Skeletal muscle satellite cell (primary cell): ENCODE measurements at regions not wholly inside any gene's neighbourhood (a gene's known extent, or its start where the extent isn't known, plus 50 kb on each side); places are given as distances from the start of the nearest gene placed in this dataset.

Source experiments
- H3K27me3 ChIP-seq: 2 replicates; pipeline ENCODE4 v1.7.0; 2013; ENCODE audit warnings: low read length; ENCODE audit not compliant: control insufficient read depth, insufficient read depth
- H3K36me3 ChIP-seq: 2 replicates; pipeline ENCODE4 v1.7.0; 2013; ENCODE audit warnings: mild to moderate bottlenecking, control low read depth, low read length; ENCODE audit not compliant: insufficient read depth
- H3K4me1 ChIP-seq: 2 replicates; pipeline ENCODE4 v1.7.0; 2013; ENCODE audit warnings: low read length; ENCODE audit not compliant: control insufficient read depth, insufficient read depth
- H3K4me2 ChIP-seq: 2 replicates; pipeline ENCODE4 v1.7.0; 2013; ENCODE audit warnings: mild to moderate bottlenecking, low read length
- H3K4me3 ChIP-seq: 2 replicates; pipeline ENCODE4 v1.7.0; 2013; ENCODE audit warnings: low read length
- H3K9ac ChIP-seq: 2 replicates; pipeline ENCODE4 v1.7.0; 2013; ENCODE audit warnings: mild to moderate bottlenecking, low read depth, low read length, moderate library complexity
- H3K9me3 ChIP-seq: replicated peaks from 2 replicates; pipeline ENCODE4 v1.7.0; 2013; ENCODE audit warnings: mild to moderate bottlenecking, control low read depth, low read length

GRCh38 chr12:30269496-30269895 lies 426.2 kb downstream of the IPO8 start:
- H3K4me2 ChIP-seq: no peak overlapping the region
- no peaks in the 10 kb centered on the region for H3K9me3 ChIP-seq
- H3K4me3 ChIP-seq: no peak overlapping the region
- H3K4me1 ChIP-seq: no peaks in the 10 kb centered on the region
- H3K36me3 ChIP-seq: no peaks in the 10 kb centered on the region
- no peak overlapping the region for H3K9ac ChIP-seq
- H3K27me3 ChIP-seq: no peaks in the 10 kb centered on the region

- Histone ChIP-seq H3K9me3 (no peaks in the 10 kb centered on the region), H3K4me3 (no peak overlapping the region), H3K36me3 (no peaks in the 10 kb centered on the region), H3K9ac (no peak overlapping the region), H3K27me3 (no peaks in the 10 kb centered on the region), H3K4me1 (no peaks in the 10 kb centered on the region), H3K4me2 (no peak overlapping the region)
Observed at GRCh38 chr12:30268041-30268440, 427.6 kb downstream of the IPO8 start.

GRCh38 chr12:30263434-30263833 lies 432.2 kb downstream of the IPO8 start:
- no peaks in the 10 kb centered on the region for H3K36me3 ChIP-seq
- H3K4me3 ChIP-seq: no peak overlapping the region
- no peaks in the 10 kb centered on the region for H3K27me3 ChIP-seq
- H3K9me3 ChIP-seq: no peaks in the 10 kb centered on the region
- no peaks in the 10 kb centered on the region for H3K4me1 ChIP-seq
- no peak overlapping the region for H3K9ac ChIP-seq
- no peak overlapping the region for H3K4me2 ChIP-seq

GRCh38 chr12:30257618-30258017 lies 438.1 kb downstream of the IPO8 start:
- Histone ChIP-seq H3K9me3 (no peaks in the 10 kb centered on the region), H3K36me3 (no peaks in the 10 kb centered on the region), H3K4me3 (no peak overlapping the region), H3K4me1 (no peaks in the 10 kb centered on the region), H3K9ac (no peak overlapping the region), H3K27me3 (no peaks in the 10 kb centered on the region), H3K4me2 (no peak overlapping the region)

GRCh38 chr12:30251546-30251945 lies 444.1 kb downstream of the IPO8 start:
- H3K4me3 ChIP-seq: no peak overlapping the region
- no peak overlapping the region for H3K9ac ChIP-seq
- no peaks in the 10 kb centered on the region for H3K4me1 ChIP-seq
- no peaks in the 10 kb centered on the region for H3K27me3 ChIP-seq
- H3K4me2 ChIP-seq: no peak overlapping the region
- H3K9me3 ChIP-seq: no peaks in the 10 kb centered on the region
- no peaks in the 10 kb centered on the region for H3K36me3 ChIP-seq

- no peaks in the 10 kb centered on the region for H3K27me3 ChIP-seq
- H3K36me3 ChIP-seq: no peaks in the 10 kb centered on the region
- H3K4me3 ChIP-seq: no peak overlapping the region
- no peaks in the 10 kb centered on the region for H3K9me3 ChIP-seq
- no peak overlapping the region for H3K9ac ChIP-seq
- H3K4me1 ChIP-seq: no peaks in the 10 kb centered on the region
- no peak overlapping the region for H3K4me2 ChIP-seq
Observed at GRCh38 chr12:30243426-30243825, 452.2 kb downstream of the IPO8 start.

GRCh38 chr12:30219047-30219446 lies 435.3 kb upstream of the TMTC1 start:
- Histone ChIP-seq H3K4me2 (no peak overlapping the region), H3K9ac (no peak overlapping the region), H3K4me1 (no peaks in the 10 kb centered on the region), H3K36me3 (no peaks in the 10 kb centered on the region), H3K4me3 (no peak overlapping the region), H3K9me3 (no peaks in the 10 kb centered on the region), H3K27me3 (peaks cover 3% of the 10 kb centered on the region)

GRCh38 chr12:30218073-30218472 lies 434.3 kb upstream of the TMTC1 start:
- H3K4me1 ChIP-seq: no peaks in the 10 kb centered on the region
- H3K36me3 ChIP-seq: no peaks in the 10 kb centered on the region
- H3K4me2 ChIP-seq: no peak overlapping the region
- no peaks in the 10 kb centered on the region for H3K9me3 ChIP-seq
- no peak overlapping the region for H3K9ac ChIP-seq
- H3K4me3 ChIP-seq: no peak overlapping the region
- H3K27me3 ChIP-seq: no peaks in the 10 kb centered on the region

- Histone ChIP-seq H3K4me3 (no peak overlapping the region), H3K9me3 (no peaks in the 10 kb centered on the region), H3K36me3 (no peaks in the 10 kb centered on the region), H3K27me3 (no peaks in the 10 kb centered on the region), H3K4me1 (no peaks in the 10 kb centered on the region), H3K9ac (no peak overlapping the region), H3K4me2 (no peak overlapping the region)
Observed at GRCh38 chr12:30213166-30213565, 429.4 kb upstream of the TMTC1 start.

GRCh38 chr12:30211743-30212142 lies 428.0 kb upstream of the TMTC1 start:
- no peak overlapping the region for H3K4me2 ChIP-seq
- no peak overlapping the region for H3K9ac ChIP-seq
- H3K4me3 ChIP-seq: no peak overlapping the region
- no peaks in the 10 kb centered on the region for H3K4me1 ChIP-seq
- no peaks in the 10 kb centered on the region for H3K9me3 ChIP-seq
- peaks cover 1% of the 10 kb centered on the region for H3K27me3 ChIP-seq
- H3K36me3 ChIP-seq: no peaks in the 10 kb centered on the region

- Histone ChIP-seq H3K36me3 (no peaks in the 10 kb centered on the region), H3K4me3 (no peak overlapping the region), H3K4me1 (peaks cover 4% of the 10 kb centered on the region), H3K27me3 (peaks cover 38% of the 10 kb centered on the region), H3K9ac (no peak overlapping the region), H3K9me3 (no peaks in the 10 kb centered on the region), H3K4me2 (no peak overlapping the region)
Observed at GRCh38 chr12:30203981-30204380, 420.2 kb upstream of the TMTC1 start.

GRCh38 chr12:30202521-30203254 lies 418.9 kb upstream of the TMTC1 start:
- peaks cover 7% of the 10 kb centered on the region for H3K4me1 ChIP-seq
- no peak overlapping the region for H3K4me3 ChIP-seq
- H3K4me2 ChIP-seq: no peak overlapping the region
- H3K9ac ChIP-seq: no peak overlapping the region
- no peaks in the 10 kb centered on the region for H3K9me3 ChIP-seq
- H3K36me3 ChIP-seq: no peaks in the 10 kb centered on the region
- peaks cover 38% of the 10 kb centered on the region for H3K27me3 ChIP-seq
